ENCODE measurements at regions not wholly inside any gene's neighbourhood (a gene's known extent, or its start where the extent isn't known, plus 50 kb on each side); places are given as distances from the start of the nearest gene placed in this dataset.
"Not testable (repeated sequence)": the region's sequence is repeated elsewhere in the genome, so short reads cannot be mapped to it uniquely, and the experiment has no call there.

DNA sequence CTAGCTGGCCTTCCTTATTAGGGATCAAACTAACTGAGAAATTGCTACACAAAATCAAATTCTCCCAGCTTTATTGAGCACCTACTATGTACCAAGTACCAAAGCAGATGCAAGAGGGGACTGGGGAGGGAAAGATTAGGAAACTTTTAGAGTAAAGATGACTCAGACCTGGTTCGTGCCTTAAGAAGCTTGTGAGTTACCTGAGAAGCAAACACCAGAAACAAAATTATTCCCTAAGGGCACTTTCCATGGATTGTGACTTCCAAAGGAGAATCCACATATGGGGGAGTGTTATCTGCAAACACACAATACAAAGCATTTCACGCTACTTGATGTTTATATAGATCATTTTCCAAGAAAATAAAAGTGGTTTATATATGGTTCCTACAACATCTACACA is 326.9 kb upstream of the HNRNPA3 start:
- DNase-seq = no peak

- no peak for DNase-seq
These were observed 321.5 kb upstream of the HNRNPA3 start for GRCh38 chr2:176891105-176891504.

DNA sequence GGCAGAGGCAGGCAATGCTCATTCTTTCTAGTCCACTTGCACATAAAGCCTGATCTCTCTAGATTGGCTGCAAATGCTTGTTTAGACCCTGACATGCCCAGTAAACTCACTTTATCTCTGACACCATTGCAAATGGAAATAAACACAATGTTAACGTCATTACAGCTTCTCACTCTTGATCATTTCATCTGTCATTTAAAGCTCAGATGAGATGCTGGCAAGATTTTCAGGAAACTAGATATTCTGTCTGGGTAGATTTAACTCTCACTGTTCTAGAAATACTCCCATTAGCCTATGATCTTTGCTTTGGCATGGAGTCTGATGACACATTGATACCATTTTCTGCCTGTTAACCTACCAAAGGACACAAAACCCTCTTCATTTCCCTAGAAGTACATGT is 320.7 kb upstream of the HNRNPA3 start:
- no peak for DNase-seq

- no peak for DNase-seq
These were observed 319.8 kb upstream of the HNRNPA3 start for GRCh38 chr2:176892676-176893226.

DNA sequence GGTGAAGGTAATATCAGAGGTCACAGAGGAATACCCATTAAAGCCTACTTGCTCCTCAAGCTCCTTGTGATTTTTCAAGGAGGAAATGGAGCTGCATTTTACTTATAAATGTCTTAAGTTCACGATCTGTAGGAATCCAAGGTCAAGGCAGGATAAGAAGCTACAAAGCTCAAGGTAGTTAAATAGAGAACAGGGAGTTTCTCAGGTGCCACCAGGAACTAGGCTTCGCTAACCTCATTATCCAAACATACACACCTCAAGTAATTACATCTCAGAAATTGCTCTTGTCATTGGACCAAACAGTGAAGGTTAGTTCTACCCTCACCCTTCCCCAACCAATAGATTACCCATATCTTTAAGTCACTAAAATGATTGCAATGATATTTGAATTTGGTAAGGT is 317.4 kb upstream of the HNRNPA3 start:
- no peak for DNase-seq

- DNase-seq = no peak
These were observed 310.1 kb upstream of the HNRNPA3 start for GRCh38 chr2:176902454-176902853.

- not testable (repeated sequence) for DNase-seq
These were observed 308.5 kb upstream of the HNRNPA3 start for GRCh38 chr2:176904053-176904452.

DNA sequence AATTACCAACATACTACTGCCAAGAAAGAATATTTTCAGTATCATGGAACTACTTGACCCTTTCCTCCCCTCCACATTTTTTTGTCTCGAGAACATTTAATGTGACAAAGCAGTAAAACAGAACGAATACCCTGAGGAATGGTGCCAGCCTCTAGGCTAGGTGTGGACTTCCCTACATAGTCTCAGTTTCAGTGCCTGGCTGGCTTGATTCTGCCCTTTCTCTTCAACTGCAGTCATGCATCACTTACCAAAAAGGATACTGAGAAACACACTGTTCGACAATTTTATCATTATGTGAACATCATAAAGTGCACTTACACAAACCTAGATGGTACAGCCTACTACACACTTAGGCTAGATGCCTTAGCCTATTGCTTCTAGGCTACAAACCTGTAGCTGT is 305.3 kb upstream of the HNRNPA3 start:
- no peak for DNase-seq

GRCh38 chr2:176910828-176911227 is 301.8 kb upstream of the HNRNPA3 start:
- no peak for DNase-seq

DNA sequence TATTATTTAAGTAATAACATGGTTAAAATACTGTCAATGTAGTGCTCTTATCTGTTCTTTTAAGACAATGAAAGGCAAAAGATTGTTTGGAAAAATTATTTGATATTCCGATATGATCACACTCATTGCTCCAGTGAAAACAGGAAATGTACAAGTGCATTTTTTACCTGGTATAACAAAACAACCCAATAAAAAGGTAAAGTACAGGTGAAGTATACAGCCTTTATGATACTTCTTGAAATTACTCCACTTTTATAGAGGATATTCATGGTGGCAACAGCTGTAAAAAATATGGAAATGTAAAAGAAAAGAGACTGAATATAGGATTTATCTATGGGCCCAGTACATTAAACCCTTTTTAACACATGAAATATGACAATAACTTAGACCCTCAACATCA is 298.6 kb upstream of the HNRNPA3 start:
- DNase-seq = no peak

DNA sequence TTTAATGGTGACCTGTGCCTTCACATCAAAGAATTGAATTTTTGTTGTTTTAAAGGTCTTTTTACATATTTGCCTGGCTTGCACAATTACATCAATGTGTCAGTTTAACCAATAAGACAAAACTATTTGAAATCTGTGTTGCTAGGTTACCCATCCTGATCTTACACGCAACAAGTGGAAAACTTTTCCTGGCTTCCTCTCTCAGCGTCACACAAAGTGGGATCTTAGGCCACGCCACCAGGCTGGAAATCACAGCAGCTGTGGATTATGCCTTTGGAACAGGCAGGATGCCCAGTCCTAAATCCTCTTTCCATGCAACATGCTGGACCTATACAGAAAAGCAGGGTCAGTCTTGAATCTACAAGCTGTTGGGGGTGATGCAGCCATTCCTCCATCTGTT is 298.2 kb upstream of the HNRNPA3 start:
- DNase-seq = no peak

- not testable (repeated sequence) for DNase-seq
These were observed 290.0 kb upstream of the HNRNPA3 start for GRCh38 chr2:176922545-176922944.

DNA sequence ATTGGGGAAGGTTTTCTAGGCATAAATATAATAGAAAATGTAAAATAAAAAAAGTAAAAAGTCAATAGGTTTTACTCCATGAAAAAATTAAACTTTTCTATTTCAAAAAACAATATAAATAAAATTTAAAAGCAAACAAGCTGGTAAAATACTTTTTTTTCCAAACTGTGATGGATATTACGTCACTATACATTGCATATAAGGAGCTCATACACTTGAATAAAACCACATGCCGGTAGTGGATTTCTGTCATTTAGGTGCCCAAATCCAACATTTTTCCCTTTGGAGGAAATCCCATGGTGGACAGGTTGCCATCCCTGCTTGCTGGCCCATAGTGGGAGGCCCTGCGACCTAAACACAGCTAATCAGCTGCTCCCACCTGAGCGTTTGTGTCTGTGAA is 289.4 kb upstream of the HNRNPA3 start:
- no peak for DNase-seq

DNA sequence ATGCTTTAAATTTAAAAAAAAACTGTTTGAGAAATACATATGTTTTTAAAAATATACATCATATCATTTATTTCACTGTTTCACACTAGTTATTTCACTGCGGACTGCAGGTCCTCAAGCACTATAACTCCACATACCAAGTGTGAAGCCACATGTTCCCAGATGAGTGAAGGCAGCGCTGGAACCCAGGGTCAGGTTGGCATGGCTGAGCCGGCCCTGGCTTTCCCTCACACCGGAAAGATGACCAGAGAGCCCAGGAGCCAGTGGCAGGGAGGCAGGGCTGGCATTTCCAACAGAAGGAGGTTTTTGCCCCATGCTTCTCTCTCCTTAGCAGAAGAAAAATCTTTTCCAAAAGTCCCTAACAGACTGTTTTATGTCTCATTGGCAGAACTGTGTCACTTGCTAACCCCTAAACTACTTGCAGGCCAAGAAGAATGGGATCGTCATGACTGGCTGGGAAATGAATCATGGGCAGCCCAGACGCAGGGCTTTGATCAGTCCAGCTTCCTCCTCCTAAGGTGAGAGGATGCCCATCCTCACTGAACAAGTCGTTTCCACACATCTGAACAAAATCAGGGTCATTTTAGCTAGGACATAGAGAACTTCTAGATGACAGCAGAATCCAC is 287.6 kb upstream of the HNRNPA3 start:
- DNase-seq = no peak

GRCh38 chr2:176926453-176926852 is 286.1 kb upstream of the HNRNPA3 start:
- DNase-seq = no peak

- not testable (repeated sequence) for DNase-seq
These were observed 283.2 kb upstream of the HNRNPA3 start for GRCh38 chr2:176929387-176929786.

DNA sequence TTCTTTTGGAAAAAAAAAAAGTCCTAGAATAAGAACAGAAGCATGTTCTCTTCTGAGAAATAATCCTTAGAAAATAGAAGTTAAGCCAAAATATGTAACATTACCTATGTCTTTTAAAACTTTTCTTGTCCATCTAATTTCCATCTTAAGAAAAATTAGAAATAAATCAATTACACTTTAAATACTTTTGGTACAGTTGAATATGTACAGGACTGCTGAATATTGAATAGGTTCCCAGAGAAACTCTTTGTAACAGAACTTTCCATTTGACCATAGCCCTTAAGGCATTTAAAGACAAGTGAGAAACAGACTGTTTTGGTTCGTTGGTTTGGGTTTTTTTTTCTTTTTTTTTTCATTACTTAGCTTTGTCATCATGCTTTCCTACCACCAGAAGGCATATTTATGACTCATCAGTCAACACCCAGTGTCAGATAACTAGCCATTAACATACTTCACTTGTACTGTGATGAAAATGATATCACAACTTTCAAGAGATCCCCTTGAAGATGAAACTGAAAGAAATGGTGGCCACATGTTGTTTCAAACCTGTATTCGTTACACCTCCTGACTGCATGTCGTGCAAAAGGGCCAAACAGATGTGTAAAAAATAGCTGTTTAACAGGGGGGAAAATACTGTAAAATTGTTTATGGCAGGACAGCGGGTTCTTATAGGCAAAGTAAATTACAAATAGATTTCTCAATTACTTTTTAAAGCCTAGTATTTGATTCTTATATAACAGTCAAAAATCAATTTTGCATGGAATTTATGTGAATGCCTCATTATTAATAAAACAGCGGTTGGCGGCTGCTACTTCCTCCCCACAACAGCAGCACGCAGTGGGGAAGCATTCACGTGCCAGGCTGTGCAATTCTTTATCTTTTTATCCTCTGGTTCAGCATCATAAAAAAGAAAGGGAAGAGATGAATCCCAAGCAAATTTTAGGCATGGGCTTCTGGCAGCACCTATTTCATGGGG is 280.7 kb upstream of the HNRNPA3 start:
- no peak for DNase-seq

GRCh38 chr2:176934131-176934530 is 278.5 kb upstream of the HNRNPA3 start:
- no peak for DNase-seq

DNA sequence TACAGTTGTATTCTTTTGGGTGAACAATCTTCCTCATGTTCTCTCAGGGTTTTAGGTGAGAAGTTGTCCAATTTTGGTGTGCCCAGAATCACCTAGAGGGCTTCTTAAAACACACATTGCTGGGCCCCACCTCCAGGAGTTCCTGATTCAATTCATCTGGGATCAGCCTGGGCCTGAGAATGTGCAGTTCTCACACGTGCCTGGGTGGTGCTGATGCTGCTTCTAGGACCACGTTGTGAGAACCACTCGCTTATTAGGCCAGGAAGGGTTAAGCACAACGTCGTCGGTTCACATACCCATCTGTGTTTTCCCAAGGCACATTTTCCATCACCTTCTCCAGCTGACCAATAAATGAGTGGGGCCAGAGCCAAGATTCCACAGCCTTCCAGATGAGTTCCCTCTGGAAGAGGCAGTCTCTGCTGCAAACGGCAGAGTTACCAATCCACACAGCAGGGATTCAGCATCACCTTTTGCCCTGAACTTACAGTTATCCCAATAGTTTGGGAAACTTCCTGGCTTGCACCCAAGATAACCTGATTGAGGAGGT is 277.7 kb upstream of the HNRNPA3 start:
- DNase-seq = no peak

GRCh38 chr2:176935543-176936102 is 277.0 kb upstream of the HNRNPA3 start:
- no peak for DNase-seq

DNA sequence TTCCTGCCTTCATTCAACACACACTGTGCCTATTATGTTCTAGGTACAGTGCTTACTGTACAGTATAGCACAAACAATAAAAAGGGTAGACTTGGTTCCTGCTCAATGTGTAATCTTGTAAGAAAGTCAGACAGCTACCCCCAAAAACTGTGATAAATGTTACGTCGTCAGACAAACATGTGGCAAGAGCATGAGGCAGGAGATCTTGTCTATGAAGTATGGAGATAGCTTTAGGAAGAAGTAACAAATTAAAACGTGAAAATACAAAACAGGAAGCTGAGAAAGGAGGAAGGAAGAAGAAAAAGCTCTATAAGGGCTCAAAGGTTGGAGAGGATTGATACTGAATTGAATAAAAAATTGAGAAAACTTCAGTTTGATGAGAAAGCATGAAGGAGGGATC is 276.2 kb upstream of the HNRNPA3 start:
- DNase-seq = no peak

- no peak for DNase-seq
These were observed 267.6 kb upstream of the HNRNPA3 start for GRCh38 chr2:176944998-176945397.

DNA sequence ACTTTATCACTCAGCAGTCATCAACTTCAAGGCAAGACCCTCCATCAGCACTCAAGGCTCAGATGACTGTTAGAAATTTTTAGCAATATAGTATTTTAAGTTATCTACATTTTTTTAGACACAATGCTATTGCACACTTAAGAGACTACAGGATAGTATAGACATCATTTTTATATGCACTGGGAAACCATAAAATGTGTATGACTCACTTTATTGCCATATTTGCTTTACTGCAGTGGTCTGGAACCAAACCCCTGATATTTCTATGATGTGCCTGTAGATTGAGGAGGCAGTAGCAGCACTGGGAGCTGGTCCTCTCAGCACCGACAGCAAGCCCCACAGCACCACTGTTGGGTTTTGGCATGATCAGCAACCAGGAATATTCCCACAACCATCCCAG is 264.8 kb upstream of the HNRNPA3 start:
- no peak for DNase-seq
